K562 (cell line): ENCODE measurements at regions not wholly inside any gene's neighbourhood (a gene's known extent, or its start where the extent isn't known, plus 50 kb on each side); places are given as distances from the start of the nearest gene placed in this dataset.

ENCODE experiments used
- ESRRB ChIP-seq: fragments of 250-450 bp; sonication (Bioruptor Pico); IDR thresholded peaks from 2 replicates; pipeline ENCODE4 v1.5.0; 2020; ENCODE audit warnings: mild to moderate bottlenecking, moderate library complexity, borderline replicate concordance
- ETS1 ChIP-seq: conservative IDR thresholded peaks from 2 replicates; pipeline ENCODE4 v1.6.1; 2011; ENCODE audit warnings: low read depth, mild to moderate bottlenecking, low read length; ENCODE audit not compliant: control insufficient read depth
- FOXP4 ChIP-seq: sonication (generic); formaldehyde crosslinking; IDR thresholded peaks from 2 replicates; pipeline ENCODE4 v1.8.0; 2022; ENCODE audit warnings: mild to moderate bottlenecking, missing genetic modification reagents, borderline replicate concordance
- HDAC2 ChIP-seq: fragments of 450-650 bp; IDR thresholded peaks from 2 replicates; pipeline ENCODE4 v1.6.1; 2016; ENCODE audit warnings: mild to moderate bottlenecking
- HNRNPUL1 ChIP-seq: fragments of 200-400 bp; formaldehyde crosslinking; IDR thresholded peaks from 2 replicates; pipeline ENCODE4 v1.6.1; 2017; ENCODE audit warnings: low read length
- NFE2L1 ChIP-seq: fragments of 450-650 bp; IDR thresholded peaks from 2 replicates; pipeline ENCODE4 v1.6.1; 2016; ENCODE audit warnings: missing genetic modification characterization, low read depth, mild to moderate bottlenecking, missing compliant biosample characterization, moderate library complexity, borderline replicate concordance
- PRMT5 ChIP-seq: sonication (generic); formaldehyde crosslinking; IDR thresholded peaks from 2 replicates; pipeline ENCODE4 v1.5.0; 2020; ENCODE audit warnings: missing genetic modification reagents
- SMARCE1 ChIP-seq: fragments of 450-650 bp; IDR thresholded peaks from 2 replicates; pipeline ENCODE4 v1.7.1; 2016; ENCODE audit warnings: mild to moderate bottlenecking
- TSHZ1 ChIP-seq: fragments of 250-450 bp; sonication (Bioruptor Pico); IDR thresholded peaks from 2 replicates; pipeline ENCODE4 v1.4.0; 2020; ENCODE audit warnings: mild to moderate bottlenecking, moderate library complexity
- ZNF121 ChIP-seq: sonication (generic); formaldehyde crosslinking; conservative IDR thresholded peaks from 2 replicates; pipeline ENCODE4 v1.8.0; 2022; ENCODE audit warnings: missing genetic modification reagents
- ZNF407 ChIP-seq: fragments of 450-650 bp; IDR thresholded peaks from 2 replicates; pipeline ENCODE4 v1.6.1; 2016; ENCODE audit warnings: low read depth
- ZNF445 ChIP-seq: fragments of 250-450 bp; sonication (Bioruptor Pico); IDR thresholded peaks from 2 replicates; pipeline ENCODE4 v1.4.0; 2020; ENCODE audit warnings: low read depth, mild to moderate bottlenecking, moderate library complexity
- ZNF707 ChIP-seq: fragments of 250-450 bp; sonication (Bioruptor Pico); conservative IDR thresholded peaks from 2 replicates; pipeline ENCODE4 v1.8.0; 2022; ENCODE audit warnings: inconsistent platforms, mild to moderate bottlenecking, moderate library complexity

- TF ChIP-seq ETS1 (no peak), ESRRB (CRISPR knock-in tag) (no peak), SMARCE1 (peak; percentile 80; the same call in 1 of the 2 replicates), ZNF407 (peak; percentile 65; the same call in 1 of the 2 replicates), NFE2L1 (tag) (no peak), PRMT5 (CRISPR knock-in tag) (no peak), HDAC2 (peak; percentile 90), ZNF445 (CRISPR knock-in tag) (peak; percentile 74; the same call in 1 of the 2 replicates), TSHZ1 (CRISPR knock-in tag) (0 out of 2 replicates have a peak, but pooled peaks have one; percentile 45), FOXP4 (CRISPR knock-in tag) (no peak), ZNF707 (no peak), HNRNPUL1 (no peak), ZNF121 (CRISPR knock-in tag) (no peak)
Observed at GRCh38 chr7:106986450-106986977, 58.0 kb upstream of the PRKAR2B start (continued).
